H1 (cell line): ENCODE measurements at regions not wholly inside any gene's neighbourhood (a gene's known extent, or its start where the extent isn't known, plus 50 kb on each side); places are given as distances from the start of the nearest gene placed in this dataset.

Source experiments
- CTCF ChIA-PET: fragments of 300-600 bp; sonication (Branson Sonifier 250); formaldehyde crosslinking; loops from one replicate; lab custom pipeline; 2021; ENCODE audit not compliant: partially characterized antibody; lab: Charles Lee
- POLR2A ChIA-PET: fragments of 300-600 bp; sonication (Branson Sonifier 250); formaldehyde crosslinking; loops from one replicate; lab custom pipeline; 2021; ENCODE audit warnings: inconsistent platforms; ENCODE audit not compliant: partially characterized antibody; lab: Charles Lee
- DNase-seq, 2 experiments: peaks; one replicate each; pipeline versions ENCODE4 v3.0.0 to v3.0.0-alpha.2; 2010 to 2022; ENCODE audit warnings: low spot score in 2 of 2, low read depth in 1 of 2, mixed read lengths in 1 of 2
- FAIRE-seq: peaks from 2 replicates; lab custom pipeline; 2011; peaks lifted over from hg19 to GRCh38; lab: Jason Lieb, UNC
- H2AFZ ChIP-seq: 2 replicates; pipeline ENCODE4 v1.8.1; 2012; ENCODE audit warnings: low read length, inconsistent platforms
- H2AK5ac ChIP-seq: 2 replicates; pipeline ENCODE4 v1.6.1; 2013; ENCODE audit warnings: low read depth, low read length
- H2BK120ac ChIP-seq: replicated peaks from 2 replicates; pipeline ENCODE3; 2013; ENCODE audit warnings: low read depth, low read length, inconsistent platforms
- H2BK12ac ChIP-seq: 2 replicates; pipeline ENCODE4 v1.6.1; 2013; ENCODE audit warnings: low read depth, low read length
- H2BK15ac ChIP-seq: 2 replicates; pipeline ENCODE4 v1.6.1; 2013; ENCODE audit warnings: low read length
- H2BK20ac ChIP-seq: 2 replicates; pipeline ENCODE4 v1.6.1; 2013; ENCODE audit warnings: low read length
- H2BK5ac ChIP-seq: 2 replicates; pipeline ENCODE4 v1.6.1; 2013; ENCODE audit warnings: low read depth, low read length
- H3K14ac ChIP-seq: 2 replicates; pipeline ENCODE4 v1.6.1; 2013; ENCODE audit warnings: inconsistent platforms; ENCODE audit not compliant: insufficient read length
- H3K18ac ChIP-seq: 2 replicates; pipeline ENCODE4 v1.6.1; 2013; ENCODE audit warnings: low read length; ENCODE audit errors: extremely low read depth
- H3K23ac ChIP-seq: 2 replicates; pipeline ENCODE4 v1.6.1; 2013; ENCODE audit warnings: inconsistent platforms; ENCODE audit not compliant: insufficient read length
- H3K23me2 ChIP-seq: 2 replicates; pipeline ENCODE4 v1.6.1; 2013; ENCODE audit warnings: low read depth, low read length
- H3K27ac ChIP-seq: 2 replicates; pipeline ENCODE4 v1.6.1; 2011; ENCODE audit warnings: low read depth, low read length, inconsistent platforms
- H3K27me3 ChIP-seq, 4 experiments: replicated peaks in 1 of 4; 1 replicate in 1 of 4; 2 replicates in 3 of 4; pipeline versions ENCODE4 v1.6.1 to v1.8.1; 2011 to 2013; ENCODE audit warnings: low read length in 3 of 4, mild to moderate bottlenecking in 3 of 4, inconsistent platforms in 2 of 4, mixed read lengths in 2 of 4, moderate library complexity in 1 of 4; ENCODE audit not compliant: control insufficient read depth in 3 of 4, insufficient read depth in 3 of 4; ENCODE audit errors: extremely low read depth in 1 of 4
- H3K36me3 ChIP-seq, 4 experiments: 2 replicates each; pipeline versions ENCODE4 v1.6.1 to v1.8.1; 2011 to 2013; ENCODE audit warnings: mild to moderate bottlenecking in 4 of 4, low read length in 3 of 4, moderate library complexity in 2 of 4, control low read depth in 1 of 4, inconsistent platforms in 1 of 4; ENCODE audit not compliant: insufficient read depth in 4 of 4, control insufficient read depth in 2 of 4
- H3K4ac ChIP-seq: replicated peaks from 2 replicates; pipeline ENCODE3; 2013; ENCODE audit warnings: low read length, low read depth, mixed read lengths, inconsistent platforms; ENCODE audit not compliant: insufficient read length
- H3K4me1 ChIP-seq, 4 experiments: replicated peaks in 1 of 4; 1 replicate in 1 of 4; 2 replicates in 3 of 4; pipeline versions ENCODE4 v1.6.1 to v1.8.1; 2011 to 2013; ENCODE audit warnings: low read length in 3 of 4, inconsistent platforms in 2 of 4, mixed read lengths in 1 of 4; ENCODE audit not compliant: insufficient read depth in 4 of 4, control insufficient read depth in 3 of 4
- H3K4me2 ChIP-seq, 2 experiments: 2 replicates each; pipeline versions ENCODE4 v1.6.1 to v1.8.1; 2011 to 2013; ENCODE audit warnings: low read depth in 2 of 2, low read length in 2 of 2, control low read depth in 1 of 2, inconsistent platforms in 1 of 2, mild to moderate bottlenecking in 1 of 2; ENCODE audit not compliant: insufficient read depth in 1 of 2
- H3K4me3 ChIP-seq, 4 experiments: fragments of 200-600, 300-600 bp in 1 of 4; sonication (generic), shearing (Covaris generic), sonication (Bioruptor Twin) in 1 of 4; 2 replicates each; pipeline versions ENCODE4 v1.5.1 to v1.8.1; 2011 to 2016; ENCODE audit warnings: low read length in 4 of 4, low read depth in 3 of 4, control low read depth in 2 of 4, inconsistent platforms in 2 of 4, mild to moderate bottlenecking in 2 of 4, mixed read lengths in 1 of 4, moderate library complexity in 1 of 4; ENCODE audit not compliant: insufficient read depth in 2 of 4; ENCODE audit errors: extremely low read depth in 1 of 4
- H3K56ac ChIP-seq: replicated peaks from 2 replicates; pipeline ENCODE3; 2013; ENCODE audit warnings: low read depth, mild to moderate bottlenecking, mixed read lengths, low read length, inconsistent platforms; ENCODE audit not compliant: insufficient read length
- H3K79me1 ChIP-seq: 2 replicates; pipeline ENCODE4 v1.6.1; 2013; ENCODE audit warnings: low read depth, low read length, control low read depth
- H3K79me2 ChIP-seq, 2 experiments: 2 replicates each; pipeline versions ENCODE4 v1.6.1 to v1.8.1; 2012 to 2013; ENCODE audit warnings: low read length in 2 of 2, mild to moderate bottlenecking in 2 of 2, inconsistent platforms in 1 of 2; ENCODE audit not compliant: insufficient read depth in 2 of 2, control insufficient read depth in 1 of 2
- H3K9ac ChIP-seq, 4 experiments: replicated peaks in 1 of 4; 1 replicate in 1 of 4; 2 replicates in 3 of 4; pipeline versions ENCODE4 v1.6.1 to v1.8.1; 2011 to 2013; ENCODE audit warnings: low read depth in 3 of 4, low read length in 3 of 4, control low read depth in 2 of 4, mild to moderate bottlenecking in 2 of 4, moderate library complexity in 2 of 4, inconsistent platforms in 1 of 4; ENCODE audit errors: extremely low read depth in 1 of 4
- H3K9me3 ChIP-seq, 2 experiments: 2 replicates each; pipeline versions ENCODE4 v1.6.1 to v1.8.1; 2012 to 2013; ENCODE audit warnings: mild to moderate bottlenecking in 2 of 2, moderate library complexity in 2 of 2, control low read depth in 1 of 2, inconsistent platforms in 1 of 2, low read depth in 1 of 2, low read length in 1 of 2, mixed read lengths in 1 of 2; ENCODE audit not compliant: insufficient read depth in 2 of 2
- H4K20me1 ChIP-seq, 2 experiments: replicated peaks in 1 of 2; 2 replicates each; pipeline versions ENCODE3 to v1.8.1; 2011 to 2013; ENCODE audit warnings: inconsistent platforms in 2 of 2, low read length in 2 of 2, mild to moderate bottlenecking in 1 of 2; ENCODE audit not compliant: insufficient read depth in 2 of 2, control insufficient read depth in 1 of 2
- H4K5ac ChIP-seq: 2 replicates; pipeline ENCODE4 v1.6.1; 2013; ENCODE audit warnings: low read length, low read depth, mixed read lengths, inconsistent platforms; ENCODE audit not compliant: insufficient read length
- H4K8ac ChIP-seq: 2 replicates; pipeline ENCODE4 v1.8.0; 2013; ENCODE audit warnings: mild to moderate bottlenecking, moderate library complexity, low read length, inconsistent platforms; ENCODE audit not compliant: insufficient read depth; ENCODE audit errors: extremely low read depth
- H4K91ac ChIP-seq: replicated peaks from 2 replicates; pipeline ENCODE3; 2013; ENCODE audit warnings: low read length, mixed read lengths, inconsistent platforms; ENCODE audit not compliant: insufficient read length
- ATF2 ChIP-seq: IDR thresholded peaks from 2 replicates; pipeline ENCODE4 v1.6.1; 2012; ENCODE audit warnings: low read length, inconsistent platforms
- ATF3 ChIP-seq: IDR thresholded peaks from 2 replicates; pipeline ENCODE4 v1.6.1; 2011; ENCODE audit warnings: low read depth, mild to moderate bottlenecking, low read length; ENCODE audit not compliant: insufficient read depth
- EP300 ChIP-seq, 2 experiments: IDR thresholded peaks; 1 replicate in 1 of 2; 2 replicates in 1 of 2; pipeline ENCODE4 v1.6.1; 2011 to 2012; ENCODE audit warnings: low read depth in 2 of 2, low read length in 2 of 2, mild to moderate bottlenecking in 2 of 2, borderline replicate concordance in 1 of 2, inconsistent platforms in 1 of 2, moderate library complexity in 1 of 2
- EZH2 ChIP-seq: fragments of 200-600 bp; sonication (generic); IDR thresholded peaks from 2 replicates; pipeline ENCODE4 v1.7.1; 2012; ENCODE audit warnings: low read depth, mild to moderate bottlenecking, moderate library complexity, low read length, inconsistent platforms; ENCODE audit not compliant: severe bottlenecking
- JUN ChIP-seq: IDR thresholded peaks from 2 replicates; pipeline ENCODE4 v1.6.1; 2011; ENCODE audit warnings: low read depth, mild to moderate bottlenecking, improper control_type of control experiment, low read length
- SIN3A ChIP-seq, 2 experiments: IDR thresholded peaks in 1 of 2; conservative IDR thresholded peaks in 1 of 2; 2 replicates each; pipeline ENCODE4 v1.6.1; 2011 to 2012; ENCODE audit warnings: low read length in 2 of 2, improper control_type of control experiment in 1 of 2, low read depth in 1 of 2, mild to moderate bottlenecking in 1 of 2
- SIX5 ChIP-seq: IDR thresholded peaks from 2 replicates; pipeline ENCODE4 v1.6.1; 2011; ENCODE audit warnings: mild to moderate bottlenecking, low read depth, low read length
- TAF1 ChIP-seq: IDR thresholded peaks from 2 replicates; pipeline ENCODE4 v1.6.1; 2011; ENCODE audit warnings: mild to moderate bottlenecking, low read depth, low read length
- TEAD4 ChIP-seq: IDR thresholded peaks from 2 replicates; pipeline ENCODE4 v1.6.1; 2012; ENCODE audit warnings: low read depth, low read length, inconsistent platforms, mixed read lengths
- USF2 ChIP-seq: IDR thresholded peaks from 2 replicates; pipeline ENCODE4 v1.6.1; 2011; ENCODE audit warnings: low read length, improper control_type of control experiment
- YY1 ChIP-seq: IDR thresholded peaks from 2 replicates; pipeline ENCODE4 v1.6.1; 2011; ENCODE audit warnings: low read depth, mild to moderate bottlenecking, low read length
- WGBS, 2 experiments: shearing (Covaris generic) in 1 of 2; methylation state at CpG; one replicate each; pipeline versions ENCODE4 v1.1.6 to v1.1.7; 2013 to 2015; ENCODE audit warnings: low lambda C conversion rate in 2 of 2, mixed read lengths in 2 of 2, inconsistent platforms in 1 of 2, low coverage in 1 of 2, missing lambda C conversion rate in 1 of 2; ENCODE audit not compliant: insufficient replicate concordance in 2 of 2, insufficient coverage in 1 of 2, insufficient read length in 1 of 2; ENCODE audit errors: extremely low coverage in 1 of 2, missing lambda C conversion rate in 1 of 2; 5-methylcytosine and 5-hydroxymethylcytosine counted together

- FAIRE-seq (no peak), DNase-seq (no peak)
- Histone ChIP-seq H2BK15ac (no peak overlapping the region), H4K5ac (no peak overlapping the region), H2AK5ac (no peak overlapping the region), H3K14ac (no peak overlapping the region), H3K4me1 (no peaks in the 10 kb centered on the region; a peak in 1 of 7 replicates), H3K4me2 (no peak overlapping the region), H3K9ac (no peak overlapping the region), H3K27me3 (no peaks in the 10 kb centered on the region), H3K23me2 (no peaks in the 10 kb centered on the region), H3K79me2 (no peaks in the 10 kb centered on the region), H3K27ac (no peak overlapping the region), H2BK5ac (no peak overlapping the region), H3K4ac (no peak overlapping the region), H3K18ac (no peak overlapping the region), H3K56ac (no peak overlapping the region), H2BK12ac (no peak overlapping the region), H2BK120ac (no peak overlapping the region), H4K20me1 (no peaks in the 10 kb centered on the region), H4K8ac (no peak overlapping the region), H2AFZ (no peak overlapping the region), H3K36me3 (no peaks in the 10 kb centered on the region), H3K9me3 (no peaks in the 10 kb centered on the region), H3K23ac (no peak overlapping the region), H3K79me1 (no peaks in the 10 kb centered on the region), H3K4me3 (no peak overlapping the region), H4K91ac (no peak overlapping the region), H2BK20ac (no peak overlapping the region)
- ChIA-PET CTCF (no interaction called here), POLR2A (no interaction called here)
- WGBS, 2 experiments: 98% methylated on average over 2 of the region's 2 CpGs; no CpG with 5 or more reads in 1 of the 2 experiments
- TF ChIP-seq USF2 (no peak), JUN (no peak), TAF1 (no peak), TEAD4 (no peak), EZH2 (no peak), ATF3 (no peak), YY1 (no peak), EP300 (IDR thresholded peaks at IDR 0.05; ENCODE audit: borderline replicate concordance in 1 of 2, low read depth in 2 of 2, low read length in 2 of 2) (no peak), ATF2 (no peak), SIN3A (conservative IDR thresholded peaks at IDR 0.05 in 1 of 2, IDR thresholded peaks at IDR 0.05 in 1 of 2; ENCODE audit: low read depth in 1 of 2, low read length in 2 of 2) (no peak), SIX5 (no peak)
These were observed 770.4 kb upstream of the GRAMD2B start for GRCh38 chr5:125652761-125653160.
